SK-N-SH (cell line): ENCODE measurements at regions not wholly inside any gene's neighbourhood (a gene's known extent, or its start where the extent isn't known, plus 50 kb on each side); places are given as distances from the start of the nearest gene placed in this dataset.

Experiments
- CTCF ChIA-PET: fragments of 300-600, 350-600 bp; formaldehyde crosslinking; extraction: SDS; loops from one replicate; lab custom pipeline; 2021; lab: Yijun Ruan, JAX
- POLR2A ChIA-PET: fragments of 350-600 bp; sonication (Branson Sonifier 250); formaldehyde crosslinking; extraction: SDS; loops from one replicate; lab custom pipeline; 2020; ENCODE audit warnings: antibody characterized with exemption, inconsistent platforms; lab: Yijun Ruan, JAX
- DNase-seq: peaks from one replicate; pipeline ENCODE4 v3.0.0; 2012
- H2AFZ ChIP-seq: fragments of 200-600 bp; sonication (generic); 2 replicates; pipeline ENCODE4 v1.8.1; 2016; ENCODE audit warnings: antibody characterized with exemption, mild to moderate bottlenecking, low read depth
- H3F3A ChIP-seq: fragments of 200-600 bp; sonication (generic); replicated peaks from 2 replicates; pipeline ENCODE3; 2016; ENCODE audit warnings: antibody characterized with exemption, mild to moderate bottlenecking; ENCODE audit not compliant: insufficient read depth
- H3K27ac ChIP-seq, 2 experiments: fragments of 200-500 bp in 1 of 2; fragments of 200-600 bp in 1 of 2; sonication (Bioruptor generic) in 1 of 2; sonication (generic), shearing (Covaris generic) in 1 of 2; 2 replicates each; pipeline versions ENCODE4 v1.5.1 to v1.6.1; 2014 to 2016; ENCODE audit warnings: low read depth in 2 of 2, inconsistent platforms in 1 of 2, low read length in 1 of 2, mild to moderate bottlenecking in 1 of 2, mixed read lengths in 1 of 2
- H3K27me3 ChIP-seq: fragments of 200-600 bp; sonication (generic), shearing (Covaris generic); 2 replicates; pipeline ENCODE4 v1.6.1; 2016; ENCODE audit warnings: mixed run types; ENCODE audit not compliant: insufficient read depth
- H3K36me3 ChIP-seq, 2 experiments: fragments of 200-500 bp in 1 of 2; fragments of 200-600 bp in 1 of 2; sonication (Bioruptor generic) in 1 of 2; sonication (generic) in 1 of 2; replicated peaks in 1 of 2; 2 replicates each; pipeline versions ENCODE3 to v1.5.1; 2014 to 2016; ENCODE audit warnings: low read length in 1 of 2, mild to moderate bottlenecking in 1 of 2; ENCODE audit not compliant: insufficient read depth in 2 of 2, control insufficient read depth in 1 of 2
- H3K4me1 ChIP-seq, 2 experiments: fragments of 200-500 bp in 1 of 2; fragments of 200-600 bp in 1 of 2; sonication (Bioruptor generic) in 1 of 2; sonication (generic), shearing (Covaris generic) in 1 of 2; 2 replicates each; pipeline versions ENCODE4 v1.5.1 to v1.6.1; 2014 to 2016; ENCODE audit warnings: low read depth in 1 of 2, low read length in 1 of 2, mixed run types in 1 of 2; ENCODE audit not compliant: insufficient read depth in 2 of 2, control insufficient read depth in 1 of 2
- H3K4me2 ChIP-seq: fragments of 200-600 bp; sonication (generic), shearing (Covaris generic); 2 replicates; pipeline ENCODE4 v1.6.1; 2017; ENCODE audit warnings: mixed run types
- H3K4me3 ChIP-seq, 2 experiments: fragments of 200-500 bp in 1 of 2; fragments of 200-600 bp in 1 of 2; sonication (Bioruptor generic) in 1 of 2; sonication (generic), shearing (Covaris generic) in 1 of 2; 2 replicates each; pipeline versions ENCODE4 v1.5.1 to v1.8.1; 2014 to 2016; ENCODE audit warnings: low read depth in 2 of 2, inconsistent platforms in 1 of 2, low read length in 1 of 2, mild to moderate bottlenecking in 1 of 2, mixed read lengths in 1 of 2, moderate library complexity in 1 of 2
- H3K79me2 ChIP-seq: fragments of 200-600 bp; sonication (generic); 2 replicates; pipeline ENCODE4 v1.8.1; 2017; ENCODE audit warnings: mild to moderate bottlenecking; ENCODE audit not compliant: insufficient read depth
- H3K9ac ChIP-seq: fragments of 200-600 bp; sonication (generic); 2 replicates; pipeline ENCODE4 v1.6.1; 2017; ENCODE audit warnings: mixed run types
- H3K9me2 ChIP-seq: fragments of 200-600 bp; sonication (generic); 2 replicates; pipeline ENCODE4 v1.6.1; 2017; ENCODE audit warnings: mixed run types
- H3K9me3 ChIP-seq: fragments of 200-600 bp; sonication (generic); 2 replicates; pipeline ENCODE4 v1.6.1; 2017; ENCODE audit warnings: mixed run types, mild to moderate bottlenecking, moderate library complexity
- H4K20me1 ChIP-seq: fragments of 200-600 bp; sonication (generic); 2 replicates; pipeline ENCODE4 v1.6.1; 2017; ENCODE audit warnings: mild to moderate bottlenecking, mixed run types; ENCODE audit not compliant: insufficient read depth
- CHD2 ChIP-seq: fragments of 150-350 bp; IDR thresholded peaks from 2 replicates; pipeline ENCODE4 v1.6.1; 2018; ENCODE audit warnings: low read length; ENCODE audit not compliant: partially characterized antibody
- EP300 ChIP-seq, 2 experiments: IDR thresholded peaks; 2 replicates each; pipeline versions ENCODE4 v1.4.0 to v1.6.1; 2012; ENCODE audit warnings: borderline replicate concordance in 1 of 2, low read depth in 1 of 2, low read length in 1 of 2
- FOSL2 ChIP-seq: IDR thresholded peaks from 2 replicates; pipeline ENCODE4 v1.4.0; 2012; ENCODE audit warnings: low read depth, mild to moderate bottlenecking, moderate library complexity, borderline replicate concordance
- FOXM1 ChIP-seq: IDR thresholded peaks from 2 replicates; pipeline ENCODE4 v1.4.0; 2012; ENCODE audit warnings: low read depth, mild to moderate bottlenecking
- GATA2 ChIP-seq: sonication (generic); formaldehyde crosslinking; IDR thresholded peaks from 2 replicates; pipeline ENCODE4 v1.5.0; 2020; ENCODE audit warnings: mild to moderate bottlenecking, missing genetic modification reagents
- MEF2A ChIP-seq: IDR thresholded peaks from 2 replicates; pipeline ENCODE4 v1.4.0; 2012; ENCODE audit warnings: low read depth, borderline replicate concordance
- MXI1 ChIP-seq: IDR thresholded peaks from 2 replicates; pipeline ENCODE4 v1.6.1; 2012; ENCODE audit warnings: mild to moderate bottlenecking, low read depth, low read length, improper control_type of control experiment
- RFX5 ChIP-seq: IDR thresholded peaks from 2 replicates; pipeline ENCODE4 v1.6.1; 2012; ENCODE audit warnings: mild to moderate bottlenecking, improper control_type of control experiment, low read length
- RXRA ChIP-seq: IDR thresholded peaks from 2 replicates; pipeline ENCODE4 v1.4.0; 2012; ENCODE audit warnings: low read depth, mild to moderate bottlenecking, borderline replicate concordance
- SIN3A ChIP-seq: IDR thresholded peaks from 2 replicates; pipeline ENCODE4 v1.6.1; 2012; ENCODE audit warnings: low read depth, mild to moderate bottlenecking, low read length, moderate library complexity, borderline replicate concordance
- TEAD4 ChIP-seq: IDR thresholded peaks from 2 replicates; pipeline ENCODE4 v1.4.0; 2012; ENCODE audit warnings: mild to moderate bottlenecking, borderline replicate concordance; ENCODE audit not compliant: insufficient read depth
- WGBS: methylation state at CpG from one replicate; pipeline ENCODE4 v1.1.6; 2017; ENCODE audit warnings: low lambda C conversion rate; 5-methylcytosine and 5-hydroxymethylcytosine counted together
- TF ChIP-seq, protein P1 (sequence below): fragments of 150-350 bp; IDR thresholded peaks from 2 replicates; pipeline ENCODE4 v1.6.1; 2017; ENCODE audit warnings: antibody characterized with exemption, low read length, low read depth, borderline replicate concordance
- TF ChIP-seq, protein P2 (sequence below): fragments of 200-600 bp; sonication (generic); IDR thresholded peaks from 2 replicates; pipeline ENCODE4 v1.6.1; 2017; ENCODE audit warnings: antibody characterized with exemption, mild to moderate bottlenecking, moderate library complexity
- TF ChIP-seq, protein P3 (sequence below): IDR thresholded peaks from 2 replicates; pipeline ENCODE4 v1.4.0; 2012; ENCODE audit warnings: low read depth, borderline replicate concordance
- TF ChIP-seq, protein P4 (sequence below): IDR thresholded peaks from 2 replicates; pipeline ENCODE4 v1.6.1; 2012; ENCODE audit warnings: mild to moderate bottlenecking, low read depth, low read length, moderate library complexity

DNA sequence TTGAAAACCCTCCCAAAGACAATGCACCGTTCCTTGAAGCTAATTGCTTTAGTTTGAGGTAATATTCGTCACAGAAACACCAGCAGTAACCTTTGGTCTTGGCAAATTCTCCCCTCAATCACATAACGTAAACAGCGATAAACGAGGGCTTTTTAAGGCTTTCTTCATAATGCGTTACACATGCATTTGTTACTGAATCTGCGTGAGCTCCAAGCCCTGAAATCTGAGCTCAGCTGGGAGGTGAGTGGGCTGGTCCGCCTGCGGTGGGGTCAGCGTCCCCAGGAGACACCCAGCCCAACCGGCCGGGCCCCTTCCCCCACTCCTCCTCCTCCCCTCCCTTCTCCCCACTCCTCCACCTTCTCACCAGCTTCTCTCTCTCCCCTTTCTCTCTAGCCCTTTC lies 91.1 kb downstream of the BARX1 start:
- H4K20me1 ChIP-seq = no peaks in the 10 kb centered on the region
- TF ChIP-seq MEF2A (no peak), RXRA (no peak), FOSL2 (no peak), FOXM1 (no peak), RFX5 (no peak), SIN3A (no peak), CHD2 (no peak), GATA2 (CRISPR knock-in tag) (no peak), TEAD4 (no peak), EP300 (IDR thresholded peaks at IDR 0.05; ENCODE audit: borderline replicate concordance in 1 of 2, low read depth in 1 of 2, low read length in 1 of 2) (no peak), MXI1 (no peak)
- TF ChIP-seq, protein P1, sequence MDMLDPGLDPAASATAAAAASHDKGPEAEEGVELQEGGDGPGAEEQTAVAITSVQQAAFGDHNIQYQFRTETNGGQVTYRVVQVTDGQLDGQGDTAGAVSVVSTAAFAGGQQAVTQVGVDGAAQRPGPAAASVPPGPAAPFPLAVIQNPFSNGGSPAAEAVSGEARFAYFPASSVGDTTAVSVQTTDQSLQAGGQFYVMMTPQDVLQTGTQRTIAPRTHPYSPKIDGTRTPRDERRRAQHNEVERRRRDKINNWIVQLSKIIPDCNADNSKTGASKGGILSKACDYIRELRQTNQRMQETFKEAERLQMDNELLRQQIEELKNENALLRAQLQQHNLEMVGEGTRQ = no peak
- TF ChIP-seq, protein P2, sequence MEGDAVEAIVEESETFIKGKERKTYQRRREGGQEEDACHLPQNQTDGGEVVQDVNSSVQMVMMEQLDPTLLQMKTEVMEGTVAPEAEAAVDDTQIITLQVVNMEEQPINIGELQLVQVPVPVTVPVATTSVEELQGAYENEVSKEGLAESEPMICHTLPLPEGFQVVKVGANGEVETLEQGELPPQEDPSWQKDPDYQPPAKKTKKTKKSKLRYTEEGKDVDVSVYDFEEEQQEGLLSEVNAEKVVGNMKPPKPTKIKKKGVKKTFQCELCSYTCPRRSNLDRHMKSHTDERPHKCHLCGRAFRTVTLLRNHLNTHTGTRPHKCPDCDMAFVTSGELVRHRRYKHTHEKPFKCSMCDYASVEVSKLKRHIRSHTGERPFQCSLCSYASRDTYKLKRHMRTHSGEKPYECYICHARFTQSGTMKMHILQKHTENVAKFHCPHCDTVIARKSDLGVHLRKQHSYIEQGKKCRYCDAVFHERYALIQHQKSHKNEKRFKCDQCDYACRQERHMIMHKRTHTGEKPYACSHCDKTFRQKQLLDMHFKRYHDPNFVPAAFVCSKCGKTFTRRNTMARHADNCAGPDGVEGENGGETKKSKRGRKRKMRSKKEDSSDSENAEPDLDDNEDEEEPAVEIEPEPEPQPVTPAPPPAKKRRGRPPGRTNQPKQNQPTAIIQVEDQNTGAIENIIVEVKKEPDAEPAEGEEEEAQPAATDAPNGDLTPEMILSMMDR = no peak
- TF ChIP-seq, protein P3, sequence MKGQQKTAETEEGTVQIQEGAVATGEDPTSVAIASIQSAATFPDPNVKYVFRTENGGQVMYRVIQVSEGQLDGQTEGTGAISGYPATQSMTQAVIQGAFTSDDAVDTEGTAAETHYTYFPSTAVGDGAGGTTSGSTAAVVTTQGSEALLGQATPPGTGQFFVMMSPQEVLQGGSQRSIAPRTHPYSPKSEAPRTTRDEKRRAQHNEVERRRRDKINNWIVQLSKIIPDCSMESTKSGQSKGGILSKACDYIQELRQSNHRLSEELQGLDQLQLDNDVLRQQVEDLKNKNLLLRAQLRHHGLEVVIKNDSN = no peak
- TF ChIP-seq, protein P4, sequence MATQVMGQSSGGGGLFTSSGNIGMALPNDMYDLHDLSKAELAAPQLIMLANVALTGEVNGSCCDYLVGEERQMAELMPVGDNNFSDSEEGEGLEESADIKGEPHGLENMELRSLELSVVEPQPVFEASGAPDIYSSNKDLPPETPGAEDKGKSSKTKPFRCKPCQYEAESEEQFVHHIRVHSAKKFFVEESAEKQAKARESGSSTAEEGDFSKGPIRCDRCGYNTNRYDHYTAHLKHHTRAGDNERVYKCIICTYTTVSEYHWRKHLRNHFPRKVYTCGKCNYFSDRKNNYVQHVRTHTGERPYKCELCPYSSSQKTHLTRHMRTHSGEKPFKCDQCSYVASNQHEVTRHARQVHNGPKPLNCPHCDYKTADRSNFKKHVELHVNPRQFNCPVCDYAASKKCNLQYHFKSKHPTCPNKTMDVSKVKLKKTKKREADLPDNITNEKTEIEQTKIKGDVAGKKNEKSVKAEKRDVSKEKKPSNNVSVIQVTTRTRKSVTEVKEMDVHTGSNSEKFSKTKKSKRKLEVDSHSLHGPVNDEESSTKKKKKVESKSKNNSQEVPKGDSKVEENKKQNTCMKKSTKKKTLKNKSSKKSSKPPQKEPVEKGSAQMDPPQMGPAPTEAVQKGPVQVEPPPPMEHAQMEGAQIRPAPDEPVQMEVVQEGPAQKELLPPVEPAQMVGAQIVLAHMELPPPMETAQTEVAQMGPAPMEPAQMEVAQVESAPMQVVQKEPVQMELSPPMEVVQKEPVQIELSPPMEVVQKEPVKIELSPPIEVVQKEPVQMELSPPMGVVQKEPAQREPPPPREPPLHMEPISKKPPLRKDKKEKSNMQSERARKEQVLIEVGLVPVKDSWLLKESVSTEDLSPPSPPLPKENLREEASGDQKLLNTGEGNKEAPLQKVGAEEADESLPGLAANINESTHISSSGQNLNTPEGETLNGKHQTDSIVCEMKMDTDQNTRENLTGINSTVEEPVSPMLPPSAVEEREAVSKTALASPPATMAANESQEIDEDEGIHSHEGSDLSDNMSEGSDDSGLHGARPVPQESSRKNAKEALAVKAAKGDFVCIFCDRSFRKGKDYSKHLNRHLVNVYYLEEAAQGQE = no peak
- H3K9ac ChIP-seq = no peak overlapping the region
- CTCF ChIA-PET = interaction anchor here (0.6 kb wide), 1 partner anchor 247 kb away, joined by 3 read pairs; no protein-coding TSS in a partner anchor
- POLR2A ChIA-PET = no interaction called here
- H3F3A ChIP-seq = no peaks in the 10 kb centered on the region
- no peak overlapping the region for H3K4me2 ChIP-seq
- H3K9me3 ChIP-seq = no peaks in the 10 kb centered on the region; the same call in 1 of the 2 replicates
- H3K36me3 ChIP-seq = no peaks in the 10 kb centered on the region
- no peaks in the 10 kb centered on the region; a peak in 1 of 4 replicates for H3K4me1 ChIP-seq
- no peak overlapping the region for H2AFZ ChIP-seq
- H3K4me3 ChIP-seq = no peak overlapping the region
- H3K27ac ChIP-seq = no peak overlapping the region
- H3K79me2 ChIP-seq = no peaks in the 10 kb centered on the region
- WGBS = 55% methylated on average over 12 of the region's 12 CpGs
- no peak for DNase-seq
- H3K9me2 ChIP-seq = no peaks in the 10 kb centered on the region
- H3K27me3 ChIP-seq = no peaks in the 10 kb centered on the region
